SIG-M5 treated with dmso at 0.1 percent for 504 hours (cell line): ENCODE measurements at regions not wholly inside any gene's neighbourhood (a gene's known extent, or its start where the extent isn't known, plus 50 kb on each side); places are given as distances from the start of the nearest gene placed in this dataset.

Source experiments
- DNase-seq: peaks from one replicate; lab custom pipeline; 2025; ENCODE audit not compliant: unreplicated experiment; lab: John Stamatoyannopoulos, UW

- DNase-seq = peak; percentile 60
Measured at GRCh38 chr4:120977435-120977997, 55.0 kb upstream of the PRDM5 start.

- DNase-seq = no peak
Measured at GRCh38 chr4:120973207-120973606, 50.7 kb upstream of the PRDM5 start.
